ENCODE measurements at regions not wholly inside any gene's neighbourhood (a gene's known extent, or its start where the extent isn't known, plus 50 kb on each side); places are given as distances from the start of the nearest gene placed in this dataset.

- no peak overlapping the region for H3K4me3 ChIP-seq (ENCODE audit: control insufficient read depth, low read depth, low read length)
- no peak for TF ChIP-seq CTCF (conservative IDR thresholded peaks at IDR 0.05; ENCODE audit: control insufficient read depth, insufficient read depth, low read depth, low read length)
- no peak for DNase-seq (ENCODE audit: low read depth)
Measured at GRCh38 chr13:99878921-99879610, 92.5 kb downstream of the ZIC5 start.

GRCh38 chr13:99876651-99877050 lies 94.9 kb downstream of the ZIC5 start:
- DNase-seq (ENCODE audit: low read depth) = no peak
- no peak for TF ChIP-seq CTCF (conservative IDR thresholded peaks at IDR 0.05; ENCODE audit: control insufficient read depth, insufficient read depth, low read depth, low read length)

GRCh38 chr13:99875391-99875790 lies 96.2 kb downstream of the ZIC5 start:
- TF ChIP-seq CTCF (conservative IDR thresholded peaks at IDR 0.05; ENCODE audit: control insufficient read depth, insufficient read depth, low read depth, low read length) = no peak
- H3K4me3 ChIP-seq (ENCODE audit: control insufficient read depth, low read depth, low read length) = no peak overlapping the region
- DNase-seq (ENCODE audit: low read depth) = no peak

More at GRCh38 chr13:99876651-99877050, 94.9 kb downstream of the ZIC5 start:
- H3K4me3 ChIP-seq (ENCODE audit: control insufficient read depth, low read depth, low read length) = no peak overlapping the region

GRCh38 chr13:99873832-99874430 lies 97.6 kb downstream of the ZIC5 start:
- no peak for DNase-seq (ENCODE audit: low read depth)
- H3K4me3 ChIP-seq (ENCODE audit: control insufficient read depth, low read depth, low read length) = no peak overlapping the region
- TF ChIP-seq CTCF (conservative IDR thresholded peaks at IDR 0.05; ENCODE audit: control insufficient read depth, insufficient read depth, low read depth, low read length) = no peak

GRCh38 chr13:99873141-99873540 lies 98.4 kb downstream of the ZIC5 start:
- no peak for TF ChIP-seq CTCF (conservative IDR thresholded peaks at IDR 0.05; ENCODE audit: control insufficient read depth, insufficient read depth, low read depth, low read length)
- no peak for DNase-seq (ENCODE audit: low read depth)
- H3K4me3 ChIP-seq (ENCODE audit: control insufficient read depth, low read depth, low read length) = no peak overlapping the region

- H3K4me3 ChIP-seq (ENCODE audit: control insufficient read depth, low read depth, low read length) = no peak overlapping the region
- no peak for TF ChIP-seq CTCF (conservative IDR thresholded peaks at IDR 0.05; ENCODE audit: control insufficient read depth, insufficient read depth, low read depth, low read length)
- no peak for DNase-seq (ENCODE audit: low read depth)
Measured at GRCh38 chr13:99871249-99871898, 100.2 kb downstream of the ZIC5 start.

Measured in fibroblast of mammary gland (primary cell).